ENCODE measurements at regions not wholly inside any gene's neighbourhood (a gene's known extent, or its start where the extent isn't known, plus 50 kb on each side); places are given as distances from the start of the nearest gene placed in this dataset.

DNA sequence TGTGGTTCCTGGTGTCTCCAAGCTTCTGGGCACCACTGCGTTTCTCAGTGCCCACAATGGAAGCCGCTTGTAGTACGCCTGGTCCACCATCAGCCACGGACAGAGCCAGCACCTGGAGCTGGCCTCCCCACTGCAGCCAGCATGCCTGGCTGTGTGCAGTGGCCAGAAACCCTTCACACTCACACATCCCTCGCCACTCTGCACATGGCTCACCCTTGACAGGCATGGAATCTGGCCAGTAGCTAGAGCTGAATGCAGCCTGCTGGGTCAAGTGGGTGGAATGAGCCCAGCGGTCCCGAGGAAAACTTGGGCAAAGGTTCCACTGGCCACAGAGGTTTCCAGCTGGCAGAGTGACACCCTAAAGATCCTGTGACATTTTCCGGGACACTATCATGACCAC lies 146.0 kb upstream of the ADO start:
- H3K9ac ChIP-seq (ENCODE audit: low read depth in 1 of 3, low read length in 3 of 3), result no peak overlapping the region
- H3K9me3 ChIP-seq (ENCODE audit: control insufficient read depth in 3 of 3, low read length in 3 of 3), result no peaks in the 10 kb centered on the region
- H3K27ac ChIP-seq (ENCODE audit: low read depth, low read length), result no peak overlapping the region
- peaks cover 0 to 5% (median 0%) of the 10 kb centered on the region in 3 donors for H3K27me3 ChIP-seq (ENCODE audit: control insufficient read depth in 3 of 3, insufficient read depth in 3 of 3, low read length in 3 of 3)
- no peak overlapping the region for H3K4me3 ChIP-seq (ENCODE audit: low read length in 3 of 3)
- H3K36me3 ChIP-seq (ENCODE audit: control insufficient read depth in 3 of 3, insufficient read depth in 3 of 3, low read length in 3 of 3), result no peaks in the 10 kb centered on the region
- no peaks in the 10 kb centered on the region for H3K4me1 ChIP-seq (ENCODE audit: control insufficient read depth in 3 of 3, insufficient read depth in 3 of 3, low read length in 3 of 3)

DNA sequence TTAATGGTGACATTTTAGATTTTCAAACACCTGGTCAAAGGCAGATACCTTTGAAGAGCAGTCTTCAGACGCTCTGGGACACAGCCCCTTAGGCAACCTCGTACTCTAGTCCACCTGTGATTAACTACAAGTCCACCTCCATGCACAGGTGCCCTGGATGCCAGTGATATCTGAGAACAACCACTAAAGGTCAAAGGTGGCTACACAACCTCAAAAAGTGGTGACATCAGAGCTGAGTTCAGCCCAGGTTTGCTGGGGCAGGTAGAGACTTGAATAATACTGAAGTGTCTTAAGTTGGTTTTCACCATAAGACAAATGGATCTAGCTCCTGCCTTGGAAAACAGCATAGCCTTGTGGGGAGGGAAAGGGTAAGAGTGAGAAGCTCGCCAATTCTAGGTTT lies 143.4 kb upstream of the ADO start:
- H3K4me3 ChIP-seq (ENCODE audit: low read length in 3 of 3), result no peak overlapping the region
- no peak overlapping the region for H3K27ac ChIP-seq (ENCODE audit: low read depth, low read length)
- H3K9ac ChIP-seq (ENCODE audit: low read depth in 1 of 3, low read length in 3 of 3), result no peak overlapping the region
- H3K27me3 ChIP-seq (ENCODE audit: control insufficient read depth in 3 of 3, insufficient read depth in 3 of 3, low read length in 3 of 3), result peaks cover 0 to 5% (median 0%) of the 10 kb centered on the region in 3 donors
- H3K4me1 ChIP-seq (ENCODE audit: control insufficient read depth in 3 of 3, insufficient read depth in 3 of 3, low read length in 3 of 3), result no peaks in the 10 kb centered on the region
- H3K36me3 ChIP-seq (ENCODE audit: control insufficient read depth in 3 of 3, insufficient read depth in 3 of 3, low read length in 3 of 3), result no peaks in the 10 kb centered on the region
- no peaks in the 10 kb centered on the region for H3K9me3 ChIP-seq (ENCODE audit: control insufficient read depth in 3 of 3, low read length in 3 of 3)

DNA sequence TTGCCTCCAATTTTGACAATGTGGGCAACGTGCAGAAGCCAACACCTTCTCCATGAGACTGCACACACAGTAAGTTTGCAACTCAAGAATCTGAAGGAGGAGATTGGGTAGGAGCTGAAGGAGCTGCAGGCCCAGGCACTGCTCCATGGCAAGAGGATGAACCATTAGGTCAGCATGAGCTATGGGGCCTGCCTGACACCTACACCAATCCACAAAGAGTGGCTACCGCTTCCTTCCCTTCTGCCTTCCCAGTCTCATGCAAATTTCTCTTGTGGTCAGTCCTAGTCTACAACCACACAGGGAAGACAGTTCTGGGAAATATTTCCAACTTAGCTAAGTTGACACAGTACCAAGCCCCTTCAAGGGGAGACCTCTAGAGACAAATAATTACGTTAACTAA lies 142.0 kb upstream of the ADO start:
- H3K4me3 ChIP-seq (ENCODE audit: low read length in 3 of 3), result no peak overlapping the region
- H3K27ac ChIP-seq (ENCODE audit: low read depth, low read length), result no peak overlapping the region
- no peaks in the 10 kb centered on the region for H3K9me3 ChIP-seq (ENCODE audit: control insufficient read depth in 3 of 3, low read length in 3 of 3)
- no peaks in the 10 kb centered on the region for H3K36me3 ChIP-seq (ENCODE audit: control insufficient read depth in 3 of 3, insufficient read depth in 3 of 3, low read length in 3 of 3)
- peaks cover 0 to 3% (median 0%) of the 10 kb centered on the region in 3 donors for H3K27me3 ChIP-seq (ENCODE audit: control insufficient read depth in 3 of 3, insufficient read depth in 3 of 3, low read length in 3 of 3)
- no peak overlapping the region for H3K9ac ChIP-seq (ENCODE audit: low read depth in 1 of 3, low read length in 3 of 3)
- H3K4me1 ChIP-seq (ENCODE audit: control insufficient read depth in 3 of 3, insufficient read depth in 3 of 3, low read length in 3 of 3), result no peaks in the 10 kb centered on the region

GRCh38 chr10:62665771-62666170 lies 138.7 kb upstream of the ADO start:
- H3K27me3 ChIP-seq (ENCODE audit: control insufficient read depth in 3 of 3, insufficient read depth in 3 of 3, low read length in 3 of 3), result no peaks in the 10 kb centered on the region
- no peaks in the 10 kb centered on the region for H3K9me3 ChIP-seq (ENCODE audit: control insufficient read depth in 3 of 3, low read length in 3 of 3)
- H3K27ac ChIP-seq (ENCODE audit: low read depth, low read length), result no peak overlapping the region
- H3K9ac ChIP-seq (ENCODE audit: low read depth in 1 of 3, low read length in 3 of 3), result no peak overlapping the region
- no peaks in the 10 kb centered on the region for H3K36me3 ChIP-seq (ENCODE audit: control insufficient read depth in 3 of 3, insufficient read depth in 3 of 3, low read length in 3 of 3)
- H3K4me3 ChIP-seq (ENCODE audit: low read length in 3 of 3), result no peak overlapping the region
- H3K4me1 ChIP-seq (ENCODE audit: control insufficient read depth in 3 of 3, insufficient read depth in 3 of 3, low read length in 3 of 3), result no peaks in the 10 kb centered on the region

DNA sequence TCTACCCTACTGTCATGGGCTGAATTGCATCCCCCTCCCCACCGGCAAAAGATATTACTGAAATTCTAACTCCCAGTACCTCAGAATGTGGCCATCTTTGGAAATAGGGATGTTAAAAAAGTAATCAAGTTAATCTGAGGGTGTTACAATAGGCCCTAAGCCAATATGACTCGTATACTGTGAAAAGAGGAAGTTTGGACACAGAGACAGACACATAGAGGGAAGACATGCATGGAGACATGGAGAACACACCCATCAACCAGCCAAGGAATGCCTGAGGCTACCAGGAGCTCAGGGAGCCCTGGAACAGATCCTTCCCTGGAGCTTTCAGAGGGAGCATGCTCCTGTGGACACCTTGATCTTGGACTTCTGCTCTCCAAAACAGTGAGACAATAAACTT lies 138.2 kb upstream of the ADO start:
- H3K9me3 ChIP-seq (ENCODE audit: control insufficient read depth in 3 of 3, low read length in 3 of 3), result no peaks in the 10 kb centered on the region
- H3K27ac ChIP-seq (ENCODE audit: low read depth, low read length), result no peak overlapping the region
- H3K4me3 ChIP-seq (ENCODE audit: low read length in 3 of 3), result no peak overlapping the region
- no peaks in the 10 kb centered on the region for H3K4me1 ChIP-seq (ENCODE audit: control insufficient read depth in 3 of 3, insufficient read depth in 3 of 3, low read length in 3 of 3)
- H3K36me3 ChIP-seq (ENCODE audit: control insufficient read depth in 3 of 3, insufficient read depth in 3 of 3, low read length in 3 of 3), result no peaks in the 10 kb centered on the region
- no peaks in the 10 kb centered on the region for H3K27me3 ChIP-seq (ENCODE audit: control insufficient read depth in 3 of 3, insufficient read depth in 3 of 3, low read length in 3 of 3)
- H3K9ac ChIP-seq (ENCODE audit: low read depth in 1 of 3, low read length in 3 of 3), result no peak overlapping the region

DNA sequence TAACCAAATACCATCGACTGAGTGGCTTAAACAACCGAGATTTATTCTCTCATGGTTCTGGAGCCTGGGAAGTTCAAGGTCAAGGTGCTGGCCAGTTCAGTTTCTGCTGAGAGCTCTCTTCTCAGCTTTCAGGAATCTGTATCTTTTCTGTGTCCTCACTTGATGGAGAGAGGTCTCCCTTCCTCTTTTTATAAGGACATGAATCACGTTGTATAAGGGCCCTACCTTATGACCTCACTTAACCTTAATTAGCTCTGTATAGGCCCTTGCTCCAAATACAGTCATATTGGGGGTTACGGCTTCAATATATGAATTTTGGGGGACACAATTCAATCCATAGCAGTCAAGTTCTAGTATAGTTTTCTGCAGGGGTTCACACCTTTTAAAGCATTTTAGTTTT lies 135.2 kb upstream of the ADO start:
- H3K4me3 ChIP-seq (ENCODE audit: low read length in 3 of 3), result no peak overlapping the region
- no peaks in the 10 kb centered on the region for H3K36me3 ChIP-seq (ENCODE audit: control insufficient read depth in 3 of 3, insufficient read depth in 3 of 3, low read length in 3 of 3)
- H3K9me3 ChIP-seq (ENCODE audit: control insufficient read depth in 3 of 3, low read length in 3 of 3), result no peaks in the 10 kb centered on the region
- H3K27ac ChIP-seq (ENCODE audit: low read depth, low read length), result no peak overlapping the region
- no peak overlapping the region for H3K9ac ChIP-seq (ENCODE audit: low read depth in 1 of 3, low read length in 3 of 3)
- no peaks in the 10 kb centered on the region for H3K27me3 ChIP-seq (ENCODE audit: control insufficient read depth in 3 of 3, insufficient read depth in 3 of 3, low read length in 3 of 3)
- H3K4me1 ChIP-seq (ENCODE audit: control insufficient read depth in 3 of 3, insufficient read depth in 3 of 3, low read length in 3 of 3), result no peaks in the 10 kb centered on the region

- Histone ChIP-seq H3K36me3 (ENCODE audit: control insufficient read depth in 3 of 3, insufficient read depth in 3 of 3, low read length in 3 of 3) (no peaks in the 10 kb centered on the region), H3K4me1 (ENCODE audit: control insufficient read depth in 3 of 3, insufficient read depth in 3 of 3, low read length in 3 of 3) (no peaks in the 10 kb centered on the region), H3K9me3 (ENCODE audit: control insufficient read depth in 3 of 3, low read length in 3 of 3) (no peaks in the 10 kb centered on the region), H3K9ac (ENCODE audit: low read depth in 1 of 3, low read length in 3 of 3) (no peak overlapping the region), H3K27me3 (ENCODE audit: control insufficient read depth in 3 of 3, insufficient read depth in 3 of 3, low read length in 3 of 3) (no peaks in the 10 kb centered on the region), H3K4me3 (ENCODE audit: low read length in 3 of 3) (no peak overlapping the region), H3K27ac (ENCODE audit: low read depth, low read length) (no peak overlapping the region)
These were observed 133.4 kb upstream of the ADO start for GRCh38 chr10:62671104-62671503.

DNA sequence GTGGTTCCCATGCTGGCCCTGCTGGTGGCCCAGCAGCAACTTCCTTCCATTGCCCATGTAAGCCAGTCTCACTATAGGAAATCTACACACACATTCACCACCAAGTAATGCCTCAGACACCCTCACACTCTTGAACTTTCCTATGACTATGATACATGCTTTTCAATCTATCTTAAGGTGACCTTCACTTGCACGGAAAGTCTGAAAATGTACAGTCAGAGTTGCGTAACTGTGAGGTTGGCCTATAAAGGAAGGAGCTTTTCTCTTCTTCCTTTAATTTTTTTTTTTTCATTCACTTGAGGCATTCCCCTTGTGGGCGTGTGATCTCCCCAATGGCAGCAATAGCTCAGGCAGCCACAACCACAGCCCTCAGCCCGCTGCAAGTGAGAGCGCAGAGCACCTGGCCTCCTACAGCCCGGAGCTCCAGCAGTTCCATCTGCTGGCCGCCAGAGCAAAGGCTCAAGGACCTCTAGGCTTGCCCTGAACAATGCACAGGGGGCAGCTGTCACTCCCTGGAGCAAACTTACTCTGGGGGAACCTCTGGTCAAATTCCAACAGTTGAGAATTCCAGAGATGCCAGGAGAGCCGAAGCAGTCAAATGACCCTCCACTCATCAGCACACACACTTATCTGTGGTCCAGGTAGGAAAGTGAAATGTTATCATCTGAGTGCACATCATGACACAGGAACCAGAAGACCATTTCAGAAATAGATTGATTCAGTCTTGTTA lies 123.1 kb upstream of the ADO start:
- no peak overlapping the region for H3K4me3 ChIP-seq (ENCODE audit: low read length in 3 of 3)
- no peaks in the 10 kb centered on the region for H3K4me1 ChIP-seq (ENCODE audit: control insufficient read depth in 3 of 3, insufficient read depth in 3 of 3, low read length in 3 of 3)
- H3K9ac ChIP-seq (ENCODE audit: low read depth in 1 of 3, low read length in 3 of 3), result no peak overlapping the region

DNA sequence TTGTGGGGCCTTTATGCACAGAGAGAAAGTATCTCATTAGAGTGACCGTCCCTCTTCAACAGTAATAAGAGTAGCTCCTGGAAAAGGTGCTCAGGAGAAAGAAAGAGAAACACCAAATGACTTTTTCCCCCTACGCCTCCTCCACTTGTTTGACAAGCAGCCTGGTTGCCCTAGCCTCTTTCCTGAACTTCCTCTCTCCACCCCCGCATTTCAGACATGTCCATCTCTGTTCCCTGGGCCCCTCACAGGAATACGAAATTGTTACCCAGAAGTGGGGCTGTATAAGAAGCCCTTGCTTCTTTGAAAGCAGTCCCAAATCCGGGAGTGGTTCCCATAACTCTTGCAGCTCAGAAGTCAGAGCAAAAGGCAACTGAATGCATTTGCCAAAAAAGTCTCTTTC lies 119.6 kb upstream of the ADO start:
- Histone ChIP-seq H3K4me3 (ENCODE audit: low read length in 3 of 3) (no peak overlapping the region), H3K9me3 (ENCODE audit: control insufficient read depth in 3 of 3, low read length in 3 of 3) (peaks cover 0 to 2% (median 0%) of the 10 kb centered on the region in 3 donors), H3K4me1 (ENCODE audit: control insufficient read depth in 3 of 3, insufficient read depth in 3 of 3, low read length in 3 of 3) (no peaks in the 10 kb centered on the region), H3K27ac (ENCODE audit: low read depth, low read length) (no peak overlapping the region), H3K36me3 (ENCODE audit: control insufficient read depth in 3 of 3, insufficient read depth in 3 of 3, low read length in 3 of 3) (no peaks in the 10 kb centered on the region), H3K27me3 (ENCODE audit: control insufficient read depth in 3 of 3, insufficient read depth in 3 of 3, low read length in 3 of 3) (no peaks in the 10 kb centered on the region), H3K9ac (ENCODE audit: low read depth in 1 of 3, low read length in 3 of 3) (no peak overlapping the region)

More for the DNA sequence above, 123.1 kb upstream of the ADO start:
- Histone ChIP-seq H3K27me3 (ENCODE audit: control insufficient read depth in 3 of 3, insufficient read depth in 3 of 3, low read length in 3 of 3) (no peaks in the 10 kb centered on the region), H3K36me3 (ENCODE audit: control insufficient read depth in 3 of 3, insufficient read depth in 3 of 3, low read length in 3 of 3) (no peaks in the 10 kb centered on the region), H3K9me3 (ENCODE audit: control insufficient read depth in 3 of 3, low read length in 3 of 3) (no peaks in the 10 kb centered on the region), H3K27ac (ENCODE audit: low read depth, low read length) (no peak overlapping the region)

GRCh38 chr10:62687230-62687748 lies 117.2 kb upstream of the ADO start:
- no peak overlapping the region for H3K4me3 ChIP-seq (ENCODE audit: low read length in 3 of 3)
- no peaks in the 10 kb centered on the region for H3K36me3 ChIP-seq (ENCODE audit: control insufficient read depth in 3 of 3, insufficient read depth in 3 of 3, low read length in 3 of 3)
- H3K4me1 ChIP-seq (ENCODE audit: control insufficient read depth in 3 of 3, insufficient read depth in 3 of 3, low read length in 3 of 3), result peaks cover 0 to 5% (median 0%) of the 10 kb centered on the region in 3 donors
- H3K27me3 ChIP-seq (ENCODE audit: control insufficient read depth in 3 of 3, insufficient read depth in 3 of 3, low read length in 3 of 3), result no peaks in the 10 kb centered on the region
- no peak overlapping the region for H3K9ac ChIP-seq (ENCODE audit: low read depth in 1 of 3, low read length in 3 of 3)
- H3K9me3 ChIP-seq (ENCODE audit: control insufficient read depth in 3 of 3, low read length in 3 of 3), result peaks cover 0 to 2% (median 0%) of the 10 kb centered on the region in 3 donors
- no peak overlapping the region for H3K27ac ChIP-seq (ENCODE audit: low read depth, low read length)

Data from skeletal muscle tissue (tissue), 3 donors.